Memory B cell (primary cell): ENCODE measurements at regions not wholly inside any gene's neighbourhood (a gene's known extent, or its start where the extent isn't known, plus 50 kb on each side); places are given as distances from the start of the nearest gene placed in this dataset.
"Not testable (repeated sequence)": the region's sequence is repeated elsewhere in the genome, so short reads cannot be mapped to it uniquely, and the experiment has no call there.

Source experiments
- ATAC-seq: fragments of 150-1000 bp; cut with Tn5 transposase; 2 replicates; pipeline ENCODE4 v1.10.0; 2021; ENCODE audit warnings: low read depth, mild to moderate bottlenecking, moderate library complexity
- DNase-seq, 2 donors: peaks; one replicate each; pipeline ENCODE4 v3.0.0; 2022; ENCODE audit warnings: low spot score in 2 of 2
- H3K27ac Mint-ChIP-seq: one replicate; pipeline ENCODE4 v1.8.0; 2022; ENCODE audit warnings: mild to moderate bottlenecking, moderate library complexity, mixed read lengths
- H3K27me3 Mint-ChIP-seq: one replicate; pipeline ENCODE4 v1.8.0; 2022; ENCODE audit warnings: mixed read lengths
- H3K36me3 Mint-ChIP-seq: one replicate; pipeline ENCODE4 v1.8.0; 2022; ENCODE audit warnings: mild to moderate bottlenecking, mixed read lengths
- H3K4me1 Mint-ChIP-seq: one replicate; pipeline ENCODE4 v1.8.0; 2022; ENCODE audit warnings: mixed read lengths
- H3K4me3 Mint-ChIP-seq: one replicate; pipeline ENCODE4 v1.8.0; 2022; ENCODE audit warnings: mild to moderate bottlenecking, moderate library complexity, mixed read lengths
- H3K9me3 Mint-ChIP-seq: one replicate; pipeline ENCODE4 v1.8.0; 2022; ENCODE audit warnings: mixed read lengths

GRCh38 chr17:43327421-43327820 lies 71.4 kb upstream of the ARL4D start:
- peaks cover 3% of the 10 kb centered on the region for H3K4me1 Mint-ChIP-seq
- no peak overlapping the region for H3K27ac Mint-ChIP-seq
- DNase-seq, result no peak
- H3K9me3 Mint-ChIP-seq, result no peaks in the 10 kb centered on the region
- no peaks in the 10 kb centered on the region for H3K36me3 Mint-ChIP-seq
- H3K27me3 Mint-ChIP-seq, result peaks cover 1% of the 10 kb centered on the region
- ATAC-seq, result no peak
- no peak overlapping the region for H3K4me3 Mint-ChIP-seq

GRCh38 chr17:43326490-43327275 lies 72.1 kb upstream of the ARL4D start:
- Mint-ChIP-seq H3K4me1 (peaks cover 3% of the 10 kb centered on the region), H3K4me3 (no peak overlapping the region), H3K27me3 (peaks cover 1% of the 10 kb centered on the region), H3K27ac (no peak overlapping the region), H3K36me3 (no peaks in the 10 kb centered on the region), H3K9me3 (no peaks in the 10 kb centered on the region)
- no peak for ATAC-seq
- no peak for DNase-seq

- ATAC-seq, result peak; percentile 37
- Mint-ChIP-seq H3K27me3 (peaks cover 1% of the 10 kb centered on the region), H3K27ac (no peak overlapping the region), H3K36me3 (no peaks in the 10 kb centered on the region), H3K9me3 (no peaks in the 10 kb centered on the region), H3K4me3 (no peak overlapping the region), H3K4me1 (peaks cover 3% of the 10 kb centered on the region)
- no peak for DNase-seq
Observed at GRCh38 chr17:43324205-43324893, 74.4 kb upstream of the ARL4D start.

- no peak overlapping the region for H3K4me3 Mint-ChIP-seq
- H3K36me3 Mint-ChIP-seq, result peaks cover 4% of the 10 kb centered on the region
- H3K4me1 Mint-ChIP-seq, result peaks cover 6% of the 10 kb centered on the region
- no peak overlapping the region for H3K27ac Mint-ChIP-seq
- peaks cover 5% of the 10 kb centered on the region for H3K9me3 Mint-ChIP-seq
- no peaks in the 10 kb centered on the region for H3K27me3 Mint-ChIP-seq
- no peak for DNase-seq
- ATAC-seq, result no peak
Observed at GRCh38 chr17:43319293-43320124, 79.3 kb upstream of the ARL4D start.

GRCh38 chr17:43316522-43317142 lies 82.2 kb upstream of the ARL4D start:
- Mint-ChIP-seq H3K27ac (no peak overlapping the region), H3K4me3 (no peak overlapping the region), H3K9me3 (peaks cover 5% of the 10 kb centered on the region), H3K27me3 (no peaks in the 10 kb centered on the region), H3K36me3 (peaks cover 4% of the 10 kb centered on the region), H3K4me1 (peaks cover 3% of the 10 kb centered on the region)
- DNase-seq, result peak in 1 of 2 donors; percentile 31
- no peak for ATAC-seq

- H3K9me3 Mint-ChIP-seq, result peaks cover 5% of the 10 kb centered on the region
- ATAC-seq, result no peak
- H3K36me3 Mint-ChIP-seq, result peaks cover 4% of the 10 kb centered on the region
- H3K27ac Mint-ChIP-seq, result no peak overlapping the region
- DNase-seq, result no peak
- H3K4me3 Mint-ChIP-seq, result no peak overlapping the region
- peaks cover 3% of the 10 kb centered on the region for H3K4me1 Mint-ChIP-seq
- no peaks in the 10 kb centered on the region for H3K27me3 Mint-ChIP-seq
Observed at GRCh38 chr17:43315858-43316521, 82.2 kb upstream of the RNU2-1 start.

- Mint-ChIP-seq H3K27ac (no peak overlapping the region), H3K27me3 (no peaks in the 10 kb centered on the region), H3K4me1 (peaks cover 3% of the 10 kb centered on the region), H3K36me3 (peaks cover 4% of the 10 kb centered on the region), H3K9me3 (peaks cover 5% of the 10 kb centered on the region), H3K4me3 (no peak overlapping the region)
- DNase-seq, result no peak
- ATAC-seq, result no peak
Observed at GRCh38 chr17:43315369-43315768, 81.6 kb upstream of the RNU2-1 start.

GRCh38 chr17:43314611-43315011 lies 80.8 kb upstream of the RNU2-1 start:
- Mint-ChIP-seq H3K36me3 (peaks cover 4% of the 10 kb centered on the region), H3K27me3 (no peaks in the 10 kb centered on the region), H3K9me3 (peaks cover 5% of the 10 kb centered on the region), H3K4me3 (peak overlapping the region; percentile 32), H3K4me1 (peaks cover 3% of the 10 kb centered on the region), H3K27ac (no peak overlapping the region)
- DNase-seq, result no peak
- no peak for ATAC-seq

- H3K27me3 Mint-ChIP-seq, result no peaks in the 10 kb centered on the region
- ATAC-seq (no peak), DNase-seq (no peak)
- H3K27ac Mint-ChIP-seq, result no peak overlapping the region
- no peaks in the 10 kb centered on the region for H3K4me1 Mint-ChIP-seq
- no peak overlapping the region for H3K4me3 Mint-ChIP-seq
- no peaks in the 10 kb centered on the region for H3K9me3 Mint-ChIP-seq
- no peaks in the 10 kb centered on the region for H3K36me3 Mint-ChIP-seq
Observed at GRCh38 chr17:43312011-43312410, 78.2 kb upstream of the RNU2-1 start.

GRCh38 chr17:43309505-43310332 lies 75.9 kb upstream of the RNU2-1 start:
- H3K27me3 Mint-ChIP-seq, result no peaks in the 10 kb centered on the region
- no peaks in the 10 kb centered on the region for H3K36me3 Mint-ChIP-seq
- no peak overlapping the region for H3K27ac Mint-ChIP-seq
- H3K4me1 Mint-ChIP-seq, result no peaks in the 10 kb centered on the region
- no peaks in the 10 kb centered on the region for H3K9me3 Mint-ChIP-seq
- no peak for ATAC-seq
- peak in 1 of 2 donors; percentile 9 for DNase-seq
- no peak overlapping the region for H3K4me3 Mint-ChIP-seq

GRCh38 chr17:43308999-43309398 lies 75.2 kb upstream of the RNU2-1 start:
- Mint-ChIP-seq H3K4me3 (no peak overlapping the region), H3K9me3 (no peaks in the 10 kb centered on the region), H3K36me3 (no peaks in the 10 kb centered on the region), H3K27me3 (no peaks in the 10 kb centered on the region), H3K4me1 (no peaks in the 10 kb centered on the region), H3K27ac (no peak overlapping the region)
- DNase-seq (no peak), ATAC-seq (no peak)

- not testable (repeated sequence) for ATAC-seq, H3K27ac Mint-ChIP-seq, H3K4me1 Mint-ChIP-seq, H3K9me3 Mint-ChIP-seq, H3K4me3 Mint-ChIP-seq, H3K36me3 Mint-ChIP-seq, DNase-seq, H3K27me3 Mint-ChIP-seq
Observed at GRCh38 chr17:43304792-43305191, 71.0 kb upstream of the RNU2-1 start.

GRCh38 chr17:43303049-43303448 lies 69.3 kb upstream of the RNU2-1 start:
- H3K4me1 Mint-ChIP-seq, DNase-seq, ATAC-seq, H3K27ac Mint-ChIP-seq, H3K27me3 Mint-ChIP-seq, H3K9me3 Mint-ChIP-seq, H3K4me3 Mint-ChIP-seq, H3K36me3 Mint-ChIP-seq: not testable (repeated sequence)
